ENCODE measurements at regions not wholly inside any gene's neighbourhood (a gene's known extent, or its start where the extent isn't known, plus 50 kb on each side); places are given as distances from the start of the nearest gene placed in this dataset.

- TF ChIP-seq CTCF (IDR thresholded peaks at IDR 0.05) = no peak
- TF ChIP-seq POLR2A (IDR thresholded peaks at IDR 0.05) = no peak
Observed at GRCh38 chr21:31515253-31515652, 144.2 kb upstream of the SOD1 start.

Measured in lower leg skin (tissue), 3 donors.